ENCODE measurements at regions not wholly inside any gene's neighbourhood (a gene's known extent, or its start where the extent isn't known, plus 50 kb on each side); places are given as distances from the start of the nearest gene placed in this dataset.

- no peak overlapping the region for H3K4me3 Mint-ChIP-seq (ENCODE audit: low read depth)
- peaks cover 41% of the 10 kb centered on the region for H3K27me3 Mint-ChIP-seq
- no peaks in the 10 kb centered on the region for H3K4me1 Mint-ChIP-seq (ENCODE audit: low read depth)
- DNase-seq (ENCODE audit: low spot score, unreplicated experiment) = no peak
- H3K27ac Mint-ChIP-seq = no peak overlapping the region
- peaks cover 8% of the 10 kb centered on the region for H3K9me3 Mint-ChIP-seq (ENCODE audit: low read depth)
- no peak for TF ChIP-seq CTCF (IDR thresholded peaks at IDR 0.05; ENCODE audit: unreplicated experiment)
- no peaks in the 10 kb centered on the region for H3K36me3 Mint-ChIP-seq (ENCODE audit: insufficient read depth)
Observed at GRCh38 chr14:104383088-104383995, 196.2 kb upstream of the C14orf180 start.

GRCh38 chr14:104383996-104384775 is 195.4 kb upstream of the C14orf180 start:
- peaks cover 36% of the 10 kb centered on the region for H3K27me3 Mint-ChIP-seq
- peaks cover 8% of the 10 kb centered on the region for H3K9me3 Mint-ChIP-seq (ENCODE audit: low read depth)
- no peaks in the 10 kb centered on the region for H3K36me3 Mint-ChIP-seq (ENCODE audit: insufficient read depth)
- no peak overlapping the region for H3K27ac Mint-ChIP-seq
- H3K4me3 Mint-ChIP-seq (ENCODE audit: low read depth) = no peak overlapping the region
- H3K4me1 Mint-ChIP-seq (ENCODE audit: low read depth) = no peaks in the 10 kb centered on the region
- TF ChIP-seq CTCF (IDR thresholded peaks at IDR 0.05; ENCODE audit: unreplicated experiment) = no peak
- DNase-seq (ENCODE audit: low spot score, unreplicated experiment) = no peak

GRCh38 chr14:104384776-104385071 is 194.8 kb upstream of the C14orf180 start:
- DNase-seq (ENCODE audit: low spot score, unreplicated experiment) = no peak
- no peak for TF ChIP-seq CTCF (IDR thresholded peaks at IDR 0.05; ENCODE audit: unreplicated experiment)
- H3K4me1 Mint-ChIP-seq (ENCODE audit: low read depth) = no peaks in the 10 kb centered on the region
- no peak overlapping the region for H3K27ac Mint-ChIP-seq
- no peaks in the 10 kb centered on the region for H3K36me3 Mint-ChIP-seq (ENCODE audit: insufficient read depth)
- H3K4me3 Mint-ChIP-seq (ENCODE audit: low read depth) = no peak overlapping the region
- H3K9me3 Mint-ChIP-seq (ENCODE audit: low read depth) = peaks cover 8% of the 10 kb centered on the region
- peaks cover 30% of the 10 kb centered on the region for H3K27me3 Mint-ChIP-seq

- peaks cover 8% of the 10 kb centered on the region for H3K9me3 Mint-ChIP-seq (ENCODE audit: low read depth)
- H3K36me3 Mint-ChIP-seq (ENCODE audit: insufficient read depth) = no peaks in the 10 kb centered on the region
- no peak overlapping the region for H3K4me3 Mint-ChIP-seq (ENCODE audit: low read depth)
- no peak overlapping the region for H3K27ac Mint-ChIP-seq
- peaks cover 31% of the 10 kb centered on the region for H3K27me3 Mint-ChIP-seq
- no peak for DNase-seq (ENCODE audit: low spot score, unreplicated experiment)
- no peaks in the 10 kb centered on the region for H3K4me1 Mint-ChIP-seq (ENCODE audit: low read depth)
- no peak for TF ChIP-seq CTCF (IDR thresholded peaks at IDR 0.05; ENCODE audit: unreplicated experiment)
Observed at GRCh38 chr14:104385111-104385510, 194.5 kb upstream of the C14orf180 start.

- H3K27me3 Mint-ChIP-seq = peaks cover 29% of the 10 kb centered on the region
- no peak for TF ChIP-seq CTCF (IDR thresholded peaks at IDR 0.05; ENCODE audit: unreplicated experiment)
- H3K36me3 Mint-ChIP-seq (ENCODE audit: insufficient read depth) = no peaks in the 10 kb centered on the region
- no peak overlapping the region for H3K4me3 Mint-ChIP-seq (ENCODE audit: low read depth)
- no peak for DNase-seq (ENCODE audit: low spot score, unreplicated experiment)
- peak overlapping the region; percentile 54 for H3K27ac Mint-ChIP-seq
- H3K9me3 Mint-ChIP-seq (ENCODE audit: low read depth) = peaks cover 8% of the 10 kb centered on the region
- no peaks in the 10 kb centered on the region for H3K4me1 Mint-ChIP-seq (ENCODE audit: low read depth)
Observed at GRCh38 chr14:104385531-104386101, 193.9 kb upstream of the C14orf180 start.
